HL-60 (cell line): ENCODE measurements at regions not wholly inside any gene's neighbourhood (a gene's known extent, or its start where the extent isn't known, plus 50 kb on each side); places are given as distances from the start of the nearest gene placed in this dataset.

Experiments
- DNase-seq, 2 experiments: peaks; one replicate each; pipeline ENCODE4 v3.0.0-alpha.2; 2010 to 2020; ENCODE audit warnings: low read depth in 1 of 2, low spot score in 1 of 2
- H3K27ac ChIP-seq: fragments of 250-450 bp; sonication (Bioruptor Pico); replicated peaks from 2 replicates; pipeline ENCODE4 v1.5.1; 2020; ENCODE audit warnings: mild to moderate bottlenecking, moderate library complexity
- H3K27me3 ChIP-seq: fragments of 250-450 bp; sonication (Bioruptor Pico); 2 replicates; pipeline ENCODE4 v1.5.1; 2021; ENCODE audit warnings: mild to moderate bottlenecking, moderate library complexity; ENCODE audit not compliant: insufficient read depth, poor library complexity, severe bottlenecking
- H3K4me3 ChIP-seq: replicated peaks from 2 replicates; pipeline ENCODE4 v1.5.1; 2011; ENCODE audit warnings: mild to moderate bottlenecking, control low read depth, low read length; ENCODE audit not compliant: insufficient read depth
- GABPA ChIP-seq: IDR thresholded peaks from 2 replicates; pipeline ENCODE4 v1.6.1; 2012; ENCODE audit warnings: low read depth
- POLR2AphosphoS5 ChIP-seq: IDR thresholded peaks from 2 replicates; pipeline ENCODE4 v1.6.1; 2012; ENCODE audit warnings: low read depth
- SPI1 ChIP-seq: IDR thresholded peaks from 2 replicates; pipeline ENCODE4 v1.6.1; 2012; ENCODE audit warnings: low read depth, mild to moderate bottlenecking, borderline replicate concordance
- TF ChIP-seq, protein P1 (sequence below): IDR thresholded peaks from one replicate; pipeline ENCODE4 v1.5.1; 2011; ENCODE audit warnings: low read length, control low read depth, inconsistent platforms; ENCODE audit not compliant: insufficient read depth
- TF ChIP-seq, protein P2 (sequence below): IDR thresholded peaks from 2 replicates; pipeline ENCODE4 v1.6.1; 2012; ENCODE audit warnings: low read depth; ENCODE audit not compliant: insufficient replicate concordance

DNA sequence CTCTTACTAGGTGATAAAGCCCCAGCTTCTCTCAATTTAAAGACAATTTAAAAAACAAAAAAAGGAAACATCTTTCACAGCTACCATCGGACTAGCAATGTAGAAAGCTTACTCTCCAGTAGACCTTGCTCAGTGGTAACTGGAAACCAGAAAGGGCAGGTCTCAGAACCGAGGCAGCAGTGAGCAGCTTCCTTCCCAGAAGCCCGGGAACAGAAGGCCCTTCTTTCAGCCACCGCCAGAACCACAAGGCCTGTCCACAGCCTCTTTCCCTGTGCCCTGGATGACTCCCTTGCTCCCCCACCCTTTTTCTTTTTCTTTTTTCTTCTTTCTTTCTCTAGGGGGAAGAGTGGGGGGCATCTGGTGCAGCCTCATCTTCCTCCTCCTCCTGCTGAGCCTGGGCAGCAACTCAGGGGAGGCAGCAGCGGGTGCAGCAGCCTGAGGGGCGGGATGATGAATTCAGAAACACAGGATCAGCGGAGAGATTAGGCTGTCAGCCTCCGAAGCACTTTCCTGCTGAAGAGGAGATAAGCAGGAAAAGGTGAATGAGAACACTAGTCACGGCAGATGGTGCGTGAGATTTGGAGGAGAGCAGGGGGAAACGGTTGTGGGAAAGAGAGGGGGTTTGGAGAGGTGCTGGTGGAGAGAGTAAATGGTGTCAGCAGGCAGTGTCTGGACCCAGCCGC, 158.5 kb downstream of the ID4 start:
- no peaks in the 10 kb centered on the region for H3K27me3 ChIP-seq
- H3K4me3 ChIP-seq = no peak overlapping the region
- no peak for TF ChIP-seq GABPA
- TF ChIP-seq SPI1 = no peak
- TF ChIP-seq, protein P1, sequence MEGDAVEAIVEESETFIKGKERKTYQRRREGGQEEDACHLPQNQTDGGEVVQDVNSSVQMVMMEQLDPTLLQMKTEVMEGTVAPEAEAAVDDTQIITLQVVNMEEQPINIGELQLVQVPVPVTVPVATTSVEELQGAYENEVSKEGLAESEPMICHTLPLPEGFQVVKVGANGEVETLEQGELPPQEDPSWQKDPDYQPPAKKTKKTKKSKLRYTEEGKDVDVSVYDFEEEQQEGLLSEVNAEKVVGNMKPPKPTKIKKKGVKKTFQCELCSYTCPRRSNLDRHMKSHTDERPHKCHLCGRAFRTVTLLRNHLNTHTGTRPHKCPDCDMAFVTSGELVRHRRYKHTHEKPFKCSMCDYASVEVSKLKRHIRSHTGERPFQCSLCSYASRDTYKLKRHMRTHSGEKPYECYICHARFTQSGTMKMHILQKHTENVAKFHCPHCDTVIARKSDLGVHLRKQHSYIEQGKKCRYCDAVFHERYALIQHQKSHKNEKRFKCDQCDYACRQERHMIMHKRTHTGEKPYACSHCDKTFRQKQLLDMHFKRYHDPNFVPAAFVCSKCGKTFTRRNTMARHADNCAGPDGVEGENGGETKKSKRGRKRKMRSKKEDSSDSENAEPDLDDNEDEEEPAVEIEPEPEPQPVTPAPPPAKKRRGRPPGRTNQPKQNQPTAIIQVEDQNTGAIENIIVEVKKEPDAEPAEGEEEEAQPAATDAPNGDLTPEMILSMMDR = no peak
- TF ChIP-seq POLR2AphosphoS5 = no peak
- TF ChIP-seq, protein P2, sequence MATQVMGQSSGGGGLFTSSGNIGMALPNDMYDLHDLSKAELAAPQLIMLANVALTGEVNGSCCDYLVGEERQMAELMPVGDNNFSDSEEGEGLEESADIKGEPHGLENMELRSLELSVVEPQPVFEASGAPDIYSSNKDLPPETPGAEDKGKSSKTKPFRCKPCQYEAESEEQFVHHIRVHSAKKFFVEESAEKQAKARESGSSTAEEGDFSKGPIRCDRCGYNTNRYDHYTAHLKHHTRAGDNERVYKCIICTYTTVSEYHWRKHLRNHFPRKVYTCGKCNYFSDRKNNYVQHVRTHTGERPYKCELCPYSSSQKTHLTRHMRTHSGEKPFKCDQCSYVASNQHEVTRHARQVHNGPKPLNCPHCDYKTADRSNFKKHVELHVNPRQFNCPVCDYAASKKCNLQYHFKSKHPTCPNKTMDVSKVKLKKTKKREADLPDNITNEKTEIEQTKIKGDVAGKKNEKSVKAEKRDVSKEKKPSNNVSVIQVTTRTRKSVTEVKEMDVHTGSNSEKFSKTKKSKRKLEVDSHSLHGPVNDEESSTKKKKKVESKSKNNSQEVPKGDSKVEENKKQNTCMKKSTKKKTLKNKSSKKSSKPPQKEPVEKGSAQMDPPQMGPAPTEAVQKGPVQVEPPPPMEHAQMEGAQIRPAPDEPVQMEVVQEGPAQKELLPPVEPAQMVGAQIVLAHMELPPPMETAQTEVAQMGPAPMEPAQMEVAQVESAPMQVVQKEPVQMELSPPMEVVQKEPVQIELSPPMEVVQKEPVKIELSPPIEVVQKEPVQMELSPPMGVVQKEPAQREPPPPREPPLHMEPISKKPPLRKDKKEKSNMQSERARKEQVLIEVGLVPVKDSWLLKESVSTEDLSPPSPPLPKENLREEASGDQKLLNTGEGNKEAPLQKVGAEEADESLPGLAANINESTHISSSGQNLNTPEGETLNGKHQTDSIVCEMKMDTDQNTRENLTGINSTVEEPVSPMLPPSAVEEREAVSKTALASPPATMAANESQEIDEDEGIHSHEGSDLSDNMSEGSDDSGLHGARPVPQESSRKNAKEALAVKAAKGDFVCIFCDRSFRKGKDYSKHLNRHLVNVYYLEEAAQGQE = no peak
- no peak overlapping the region for H3K27ac ChIP-seq
- no peak for DNase-seq

DNA sequence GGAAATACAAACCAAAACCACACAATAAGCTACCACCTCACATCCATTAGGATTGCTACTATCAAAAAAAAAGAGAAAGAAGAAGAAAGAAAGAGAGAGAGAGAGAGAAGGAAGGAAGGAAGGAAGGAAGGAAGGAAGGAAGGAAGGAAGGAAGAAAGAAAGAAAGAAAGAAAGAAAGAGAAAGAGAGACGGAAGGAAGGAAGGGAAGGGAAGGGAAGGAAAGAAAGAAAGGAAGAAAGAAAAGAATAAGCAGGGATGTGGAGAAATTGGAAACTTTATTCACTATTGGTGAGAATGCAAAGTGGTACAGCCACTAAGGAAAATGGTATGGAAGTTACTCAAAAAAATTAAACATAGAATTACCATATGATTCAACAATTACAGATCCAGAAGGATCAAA, 159.9 kb downstream of the ID4 start:
- TF ChIP-seq SPI1 (no peak), GABPA (no peak), POLR2AphosphoS5 (no peak)
- TF ChIP-seq, protein P2 = no peak
- TF ChIP-seq, protein P1 = no peak
- no peak overlapping the region for H3K4me3 ChIP-seq
- no peak for DNase-seq

DNA sequence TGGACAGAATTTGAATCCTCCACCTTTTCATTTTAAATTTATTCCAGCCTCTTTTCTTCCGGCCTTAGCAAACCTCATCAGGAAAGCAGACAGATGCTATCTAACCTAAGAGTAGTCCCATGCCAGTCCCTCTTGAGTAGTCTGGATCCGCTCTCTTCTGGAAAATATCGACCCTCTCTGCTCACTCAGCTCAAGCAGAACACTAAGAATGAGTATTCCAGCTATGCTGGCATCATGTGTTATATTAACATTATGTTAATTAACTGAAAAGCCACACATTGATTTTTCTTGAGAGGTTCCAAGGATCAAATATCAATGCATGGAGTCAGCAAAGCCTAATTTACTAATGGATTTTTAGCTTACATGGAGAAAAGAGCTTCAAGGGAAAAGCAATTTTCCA, 161.4 kb downstream of the ID4 start:
- no peak for DNase-seq
- no peak overlapping the region for H3K27ac ChIP-seq
- H3K4me3 ChIP-seq = no peak overlapping the region
- no peaks in the 10 kb centered on the region for H3K27me3 ChIP-seq
- TF ChIP-seq POLR2AphosphoS5 = no peak
- no peak for TF ChIP-seq GABPA
- TF ChIP-seq, protein P2 = no peak
- TF ChIP-seq, protein P1 = no peak
- no peak for TF ChIP-seq SPI1

More for the DNA sequence above, 159.9 kb downstream of the ID4 start:
- Histone ChIP-seq H3K27me3 (no peaks in the 10 kb centered on the region), H3K27ac (no peak overlapping the region)
